Endodermal cell (in vitro differentiated cells): ENCODE measurements at regions not wholly inside any gene's neighbourhood (a gene's known extent, or its start where the extent isn't known, plus 50 kb on each side); places are given as distances from the start of the nearest gene placed in this dataset.

ENCODE experiments used
- DNase-seq: peaks from one replicate; pipeline ENCODE4 v3.0.0-alpha.2; 2017
- H3K27ac ChIP-seq: 2 replicates; pipeline ENCODE4 v1.5.1; 2013; ENCODE audit warnings: mild to moderate bottlenecking, low read depth, low read length, moderate library complexity
- H3K27me3 ChIP-seq: 2 replicates; pipeline ENCODE4 v1.6.1; 2013; ENCODE audit warnings: mild to moderate bottlenecking, low read length, moderate library complexity; ENCODE audit not compliant: insufficient read depth, control insufficient read depth, poor library complexity, severe bottlenecking
- H3K36me3 ChIP-seq: 2 replicates; pipeline ENCODE4 v1.7.0; 2013; ENCODE audit warnings: mild to moderate bottlenecking, low read length, moderate library complexity; ENCODE audit not compliant: control insufficient read depth, insufficient read depth
- H3K4me1 ChIP-seq: one replicate; pipeline ENCODE4 v1.7.0; 2013; ENCODE audit warnings: low read length; ENCODE audit not compliant: control insufficient read depth, insufficient read depth
- H3K4me3 ChIP-seq: 2 replicates; pipeline ENCODE4 v1.5.1; 2013; ENCODE audit warnings: mild to moderate bottlenecking, low read length, moderate library complexity
- H3K9ac ChIP-seq: 2 replicates; pipeline ENCODE4 v1.6.1; 2013; ENCODE audit warnings: mild to moderate bottlenecking, low read length, moderate library complexity; ENCODE audit not compliant: poor library complexity, severe bottlenecking; ENCODE audit errors: extremely low read depth
- H3K9me3 ChIP-seq: 2 replicates; pipeline ENCODE4 v1.6.1; 2013; ENCODE audit warnings: mild to moderate bottlenecking, low read length, moderate library complexity; ENCODE audit not compliant: control insufficient read depth
- H3K27ac Mint-ChIP-seq: 2 replicates; pipeline ENCODE4 v1.8.0; 2020; ENCODE audit warnings: mixed read lengths
- H3K27me3 Mint-ChIP-seq: 2 replicates; pipeline ENCODE4 v1.8.0; 2021; ENCODE audit warnings: mild to moderate bottlenecking, mixed read lengths; ENCODE audit not compliant: insufficient read depth
- H3K36me3 Mint-ChIP-seq: 2 replicates; pipeline ENCODE4 v1.8.0; 2020; ENCODE audit warnings: low read depth, mixed read lengths
- H3K4me1 Mint-ChIP-seq: 2 replicates; pipeline ENCODE4 v1.8.0; 2020; ENCODE audit warnings: mixed read lengths
- H3K4me3 Mint-ChIP-seq: 2 replicates; pipeline ENCODE4 v1.8.0; 2020; ENCODE audit warnings: mild to moderate bottlenecking, moderate library complexity, mixed read lengths
- H3K9me3 Mint-ChIP-seq: 2 replicates; pipeline ENCODE4 v1.8.0; 2020; ENCODE audit warnings: mild to moderate bottlenecking, mixed read lengths
- CTCF ChIP-seq: fragments of 200-600 bp; sonication (generic); conservative IDR thresholded peaks from 2 replicates; pipeline ENCODE4 v1.5.0; 2021; ENCODE audit warnings: antibody characterized with exemption, mild to moderate bottlenecking
- WGBS, 2 experiments: methylation state at CpG; one replicate each; pipeline versions ENCODE4 v1.1.5 to v1.1.7; 2013; ENCODE audit warnings: missing lambda C conversion rate in 2 of 2, mixed read lengths in 1 of 2; ENCODE audit not compliant: insufficient coverage in 1 of 2, insufficient read length in 1 of 2; 5-methylcytosine and 5-hydroxymethylcytosine counted together

GRCh38 chr4:99716996-99717395 lies 59.4 kb upstream of the C4orf54 start:
- 77% methylated on average over 1 of the region's 1 CpG; no CpG with 5 or more reads in 1 of the 2 experiments for WGBS, 2 experiments
- H3K27ac ChIP-seq: no peak overlapping the region
- TF ChIP-seq CTCF: no peak
- no peak for DNase-seq
- H3K4me1 Mint-ChIP-seq: peaks cover 38% of the 10 kb centered on the region
- no peak overlapping the region for H3K4me3 Mint-ChIP-seq
- H3K9ac ChIP-seq: no peak overlapping the region
- no peaks in the 10 kb centered on the region for H3K36me3 Mint-ChIP-seq
- no peaks in the 10 kb centered on the region for H3K9me3 ChIP-seq
- no peak overlapping the region for H3K27ac Mint-ChIP-seq
- H3K27me3 Mint-ChIP-seq: no peaks in the 10 kb centered on the region
- peaks cover 14% of the 10 kb centered on the region for H3K4me1 ChIP-seq
- H3K27me3 ChIP-seq: no peaks in the 10 kb centered on the region
- no peaks in the 10 kb centered on the region for H3K9me3 Mint-ChIP-seq
- no peak overlapping the region for H3K4me3 ChIP-seq
- no peaks in the 10 kb centered on the region for H3K36me3 ChIP-seq

GRCh38 chr4:99715286-99715685 lies 57.7 kb upstream of the C4orf54 start:
- no peak overlapping the region for H3K4me3 Mint-ChIP-seq
- H3K36me3 ChIP-seq: no peaks in the 10 kb centered on the region
- H3K27ac Mint-ChIP-seq: no peak overlapping the region
- H3K4me1 Mint-ChIP-seq: peaks cover 35% of the 10 kb centered on the region
- no peaks in the 10 kb centered on the region for H3K9me3 ChIP-seq
- H3K4me1 ChIP-seq: peaks cover 13% of the 10 kb centered on the region
- no peaks in the 10 kb centered on the region for H3K9me3 Mint-ChIP-seq
- no peaks in the 10 kb centered on the region for H3K27me3 Mint-ChIP-seq
- no peak for TF ChIP-seq CTCF
- no peak overlapping the region for H3K27ac ChIP-seq
- no peaks in the 10 kb centered on the region for H3K36me3 Mint-ChIP-seq
- H3K27me3 ChIP-seq: no peaks in the 10 kb centered on the region
- no peak overlapping the region for H3K9ac ChIP-seq
- DNase-seq: no peak
- H3K4me3 ChIP-seq: no peak overlapping the region

- Mint-ChIP-seq H3K9me3 (no peaks in the 10 kb centered on the region), H3K27ac (no peak overlapping the region), H3K36me3 (no peaks in the 10 kb centered on the region), H3K27me3 (no peaks in the 10 kb centered on the region), H3K4me1 (peaks cover 25% of the 10 kb centered on the region), H3K4me3 (no peak overlapping the region)
- no peaks in the 10 kb centered on the region for H3K36me3 ChIP-seq
- H3K9me3 ChIP-seq: no peaks in the 10 kb centered on the region
- DNase-seq: no peak
- no peak for TF ChIP-seq CTCF
- peaks cover 10% of the 10 kb centered on the region for H3K4me1 ChIP-seq
- no peak overlapping the region for H3K4me3 ChIP-seq
- no peak overlapping the region for H3K9ac ChIP-seq
- H3K27me3 ChIP-seq: no peaks in the 10 kb centered on the region
- 90 to 100% methylated on average over 3 to 4 of the region's 4 CpGs for WGBS, 2 experiments
- H3K27ac ChIP-seq: no peak overlapping the region
Measured at GRCh38 chr4:99714179-99714578, 56.6 kb upstream of the C4orf54 start.
